Endothelial cell (in vitro differentiated cells): ENCODE measurements at regions not wholly inside any gene's neighbourhood (a gene's known extent, or its start where the extent isn't known, plus 50 kb on each side); places are given as distances from the start of the nearest gene placed in this dataset.

Source experiments
- DNase-seq: peaks from one replicate; pipeline ENCODE4 v3.0.0; 2021; ENCODE audit warnings: low spot score
- H3K27ac Mint-ChIP-seq: one replicate; pipeline ENCODE4 v1.8.0; 2021; ENCODE audit warnings: mixed read lengths, inconsistent platforms; ENCODE audit not compliant: unreplicated experiment
- H3K27me3 Mint-ChIP-seq: one replicate; pipeline ENCODE4 v1.8.0; 2021; ENCODE audit warnings: mild to moderate bottlenecking, moderate library complexity, mixed read lengths, inconsistent platforms; ENCODE audit not compliant: unreplicated experiment
- H3K36me3 Mint-ChIP-seq: one replicate; pipeline ENCODE4 v1.8.0; 2021; ENCODE audit warnings: mild to moderate bottlenecking, low read depth, mixed read lengths, inconsistent platforms; ENCODE audit not compliant: unreplicated experiment
- H3K4me1 Mint-ChIP-seq: one replicate; pipeline ENCODE4 v1.8.0; 2021; ENCODE audit warnings: mild to moderate bottlenecking, mixed read lengths, inconsistent platforms; ENCODE audit not compliant: unreplicated experiment
- H3K4me3 Mint-ChIP-seq: one replicate; pipeline ENCODE4 v1.8.0; 2021; ENCODE audit warnings: mild to moderate bottlenecking, mixed read lengths, inconsistent platforms; ENCODE audit not compliant: unreplicated experiment
- H3K9me3 Mint-ChIP-seq: one replicate; pipeline ENCODE4 v1.8.0; 2021; ENCODE audit warnings: mixed read lengths, inconsistent platforms; ENCODE audit not compliant: unreplicated experiment
- TF ChIP-seq, protein P1 (sequence below): fragments of 200-600 bp; sonication (generic); IDR thresholded peaks from one replicate; pipeline ENCODE4 v1.5.0; 2021; ENCODE audit warnings: antibody characterized with exemption; ENCODE audit not compliant: unreplicated experiment

DNA sequence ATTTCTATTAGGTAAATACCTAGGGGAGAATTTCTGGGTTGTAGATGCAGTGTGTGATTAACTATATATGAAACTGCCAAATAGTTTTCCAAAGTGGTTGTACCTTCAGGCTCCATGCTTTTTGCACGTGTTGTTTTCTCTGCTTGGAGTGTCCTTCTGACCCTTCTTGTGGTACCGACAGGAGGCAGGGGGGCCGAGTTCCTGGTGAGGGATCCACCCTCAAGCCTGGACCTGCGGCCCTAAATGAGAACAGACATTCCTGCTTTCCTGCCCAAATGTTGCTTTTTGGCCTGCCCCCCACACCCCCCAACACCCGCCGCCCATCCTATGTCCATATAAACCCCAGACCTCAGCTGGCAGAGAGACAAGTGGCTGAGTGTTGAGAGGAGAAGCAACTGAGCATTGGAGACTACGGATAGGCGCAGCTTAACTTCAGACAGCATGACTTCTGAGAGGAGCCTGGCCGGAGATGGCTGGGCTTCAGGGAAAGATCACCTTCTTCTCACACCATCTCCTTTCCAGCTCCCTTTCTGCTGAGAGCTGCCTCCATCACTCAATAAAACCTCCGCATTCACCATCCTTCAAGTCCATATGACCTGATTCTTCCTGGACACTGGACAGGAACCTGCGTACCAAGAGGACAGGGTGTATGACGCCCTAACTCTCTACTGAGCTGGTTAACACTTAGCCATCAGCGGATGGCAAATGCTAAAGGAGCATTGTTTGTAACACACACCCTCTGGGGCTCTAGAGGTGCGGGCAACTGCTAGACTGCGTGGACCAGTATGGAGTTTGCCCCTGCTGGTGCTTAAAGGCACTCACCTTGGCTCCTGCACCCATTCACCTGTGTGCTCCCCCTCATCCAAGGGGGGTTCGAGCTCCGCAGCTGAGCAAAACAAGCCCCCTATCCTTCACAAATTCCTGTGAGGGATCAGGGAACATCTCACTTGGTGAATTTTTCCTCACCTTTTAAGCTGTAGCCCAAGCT is 194.7 kb upstream of the FBXO33 start:
- DNase-seq: no peak
- Mint-ChIP-seq H3K4me1 (no peaks in the 10 kb centered on the region), H3K9me3 (no peaks in the 10 kb centered on the region), H3K27me3 (peaks cover 5% of the 10 kb centered on the region), H3K27ac (no peak overlapping the region), H3K4me3 (no peak overlapping the region), H3K36me3 (no peaks in the 10 kb centered on the region)
- TF ChIP-seq, protein P1, sequence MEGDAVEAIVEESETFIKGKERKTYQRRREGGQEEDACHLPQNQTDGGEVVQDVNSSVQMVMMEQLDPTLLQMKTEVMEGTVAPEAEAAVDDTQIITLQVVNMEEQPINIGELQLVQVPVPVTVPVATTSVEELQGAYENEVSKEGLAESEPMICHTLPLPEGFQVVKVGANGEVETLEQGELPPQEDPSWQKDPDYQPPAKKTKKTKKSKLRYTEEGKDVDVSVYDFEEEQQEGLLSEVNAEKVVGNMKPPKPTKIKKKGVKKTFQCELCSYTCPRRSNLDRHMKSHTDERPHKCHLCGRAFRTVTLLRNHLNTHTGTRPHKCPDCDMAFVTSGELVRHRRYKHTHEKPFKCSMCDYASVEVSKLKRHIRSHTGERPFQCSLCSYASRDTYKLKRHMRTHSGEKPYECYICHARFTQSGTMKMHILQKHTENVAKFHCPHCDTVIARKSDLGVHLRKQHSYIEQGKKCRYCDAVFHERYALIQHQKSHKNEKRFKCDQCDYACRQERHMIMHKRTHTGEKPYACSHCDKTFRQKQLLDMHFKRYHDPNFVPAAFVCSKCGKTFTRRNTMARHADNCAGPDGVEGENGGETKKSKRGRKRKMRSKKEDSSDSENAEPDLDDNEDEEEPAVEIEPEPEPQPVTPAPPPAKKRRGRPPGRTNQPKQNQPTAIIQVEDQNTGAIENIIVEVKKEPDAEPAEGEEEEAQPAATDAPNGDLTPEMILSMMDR: no peak

DNA sequence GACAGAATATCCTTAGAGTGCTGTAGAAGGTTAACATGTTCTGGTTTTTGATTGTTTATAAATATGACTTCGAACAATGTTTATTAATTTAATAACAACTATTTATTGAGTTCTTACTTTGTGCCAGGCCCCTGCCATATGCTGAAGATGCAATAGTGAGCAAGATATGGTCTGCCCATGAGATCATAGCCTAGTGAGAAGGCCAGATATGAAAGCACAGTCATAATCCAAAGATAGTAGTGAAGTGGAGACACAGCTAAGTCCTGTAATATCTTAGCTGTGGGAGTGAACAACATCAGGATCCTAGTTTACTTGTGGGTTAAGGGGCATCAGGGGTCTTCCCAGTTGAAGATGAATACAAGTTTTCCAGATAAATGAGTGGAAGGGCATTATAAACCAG is 189.4 kb upstream of the FBXO33 start:
- no peak for DNase-seq
- no peaks in the 10 kb centered on the region for H3K9me3 Mint-ChIP-seq
- H3K27ac Mint-ChIP-seq: no peak overlapping the region
- no peaks in the 10 kb centered on the region for H3K36me3 Mint-ChIP-seq
- no peaks in the 10 kb centered on the region for H3K4me1 Mint-ChIP-seq
- no peak overlapping the region for H3K4me3 Mint-ChIP-seq
- TF ChIP-seq, protein P1: no peak
- peaks cover 2% of the 10 kb centered on the region for H3K27me3 Mint-ChIP-seq

DNA sequence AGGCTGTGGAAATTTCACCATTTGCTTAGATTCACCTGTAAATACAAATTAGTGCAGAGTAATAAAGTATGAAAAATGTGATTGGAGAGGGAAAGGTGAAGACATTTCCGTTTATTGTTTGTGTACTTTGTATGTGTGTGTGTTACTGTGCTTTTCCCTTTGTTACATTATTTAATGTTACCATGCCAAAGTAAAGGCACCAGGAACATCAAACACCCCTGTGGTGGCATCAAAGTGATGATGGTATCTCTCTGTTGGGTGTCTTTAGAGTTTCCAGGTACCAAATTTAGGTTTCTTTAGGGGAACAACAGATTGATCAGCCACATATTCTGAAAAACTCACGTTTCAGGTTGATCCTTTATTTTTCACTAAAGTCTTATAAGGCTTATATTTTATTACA is 189.0 kb upstream of the FBXO33 start:
- no peak for DNase-seq
- Mint-ChIP-seq H3K36me3 (no peaks in the 10 kb centered on the region), H3K4me3 (no peak overlapping the region), H3K27me3 (peaks cover 2% of the 10 kb centered on the region), H3K4me1 (no peaks in the 10 kb centered on the region), H3K9me3 (no peaks in the 10 kb centered on the region), H3K27ac (no peak overlapping the region)
- TF ChIP-seq, protein P1: no peak

DNA sequence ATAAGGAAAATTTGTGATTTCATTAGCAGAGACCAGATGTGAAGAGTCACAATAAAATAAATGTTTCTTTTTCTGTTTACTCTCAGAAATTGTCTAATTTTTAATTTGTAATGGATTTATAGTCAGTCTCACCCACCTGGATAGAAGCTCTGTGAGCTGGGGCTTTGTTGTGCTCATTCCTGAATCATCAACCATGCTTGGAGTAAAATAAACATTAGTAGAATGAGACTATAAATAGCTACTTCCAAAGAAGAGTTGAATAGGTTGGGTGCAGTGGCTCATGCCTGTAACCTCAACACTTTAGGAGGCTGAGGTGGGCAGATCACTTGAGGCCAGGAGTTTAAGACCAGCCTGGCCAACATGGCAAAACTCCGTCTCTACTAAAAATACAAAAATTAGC is 185.3 kb upstream of the FBXO33 start:
- Mint-ChIP-seq H3K9me3 (no peaks in the 10 kb centered on the region), H3K27me3 (peaks cover 6% of the 10 kb centered on the region), H3K4me3 (no peak overlapping the region), H3K4me1 (no peaks in the 10 kb centered on the region), H3K27ac (no peak overlapping the region), H3K36me3 (no peaks in the 10 kb centered on the region)
- DNase-seq: no peak
- TF ChIP-seq, protein P1: no peak

DNA sequence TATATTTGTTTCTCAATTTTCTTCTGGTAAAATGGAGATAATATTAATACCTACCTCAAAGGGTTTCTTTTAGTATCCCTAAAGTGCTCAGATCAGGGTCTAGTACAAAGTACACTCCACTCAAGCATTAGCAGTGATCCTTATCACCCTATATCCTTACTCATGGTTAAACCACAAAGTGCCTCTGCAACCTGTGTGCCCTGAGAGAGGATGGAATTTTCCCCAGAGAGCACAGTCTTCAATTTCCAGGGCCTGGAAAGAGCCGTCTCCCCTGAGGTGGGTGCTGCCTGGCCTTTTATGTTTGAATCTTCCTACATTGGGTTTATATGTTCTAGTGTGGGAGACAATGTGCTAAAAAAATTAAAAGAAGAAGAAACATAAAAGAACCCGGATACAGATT is 183.1 kb upstream of the FBXO33 start:
- no peak for DNase-seq
- Mint-ChIP-seq H3K27ac (no peak overlapping the region), H3K4me1 (no peaks in the 10 kb centered on the region), H3K27me3 (peaks cover 4% of the 10 kb centered on the region), H3K36me3 (no peaks in the 10 kb centered on the region), H3K9me3 (no peaks in the 10 kb centered on the region), H3K4me3 (no peak overlapping the region)
- TF ChIP-seq, protein P1: no peak
